MG63 (cell line): ENCODE measurements at regions not wholly inside any gene's neighbourhood (a gene's known extent, or its start where the extent isn't known, plus 50 kb on each side); places are given as distances from the start of the nearest gene placed in this dataset.
"Not testable (repeated sequence)": the region's sequence is repeated elsewhere in the genome, so short reads cannot be mapped to it uniquely, and the experiment has no call there.

Experiments
- DNase-seq: peaks from one replicate; pipeline ENCODE4 v3.0.0-alpha.2; 2020
- H3K27me3 ChIP-seq: fragments of 250-450 bp; sonication (Bioruptor Pico); 2 replicates; pipeline ENCODE4 v1.5.1; 2020; ENCODE audit warnings: mild to moderate bottlenecking, moderate library complexity
- H3K36me3 ChIP-seq: fragments of 250-450 bp; sonication (Bioruptor Pico); 2 replicates; pipeline ENCODE4 v1.5.1; 2020; ENCODE audit warnings: mild to moderate bottlenecking, moderate library complexity
- H3K4me3 ChIP-seq: fragments of 250-450 bp; sonication (Bioruptor Pico); 2 replicates; pipeline ENCODE4 v1.5.1; 2020; ENCODE audit warnings: mild to moderate bottlenecking, moderate library complexity
- H3K9me3 ChIP-seq: fragments of 250-450 bp; sonication (Bioruptor Pico); 2 replicates; pipeline ENCODE4 v1.5.1; 2020; ENCODE audit warnings: mild to moderate bottlenecking, moderate library complexity

DNA sequence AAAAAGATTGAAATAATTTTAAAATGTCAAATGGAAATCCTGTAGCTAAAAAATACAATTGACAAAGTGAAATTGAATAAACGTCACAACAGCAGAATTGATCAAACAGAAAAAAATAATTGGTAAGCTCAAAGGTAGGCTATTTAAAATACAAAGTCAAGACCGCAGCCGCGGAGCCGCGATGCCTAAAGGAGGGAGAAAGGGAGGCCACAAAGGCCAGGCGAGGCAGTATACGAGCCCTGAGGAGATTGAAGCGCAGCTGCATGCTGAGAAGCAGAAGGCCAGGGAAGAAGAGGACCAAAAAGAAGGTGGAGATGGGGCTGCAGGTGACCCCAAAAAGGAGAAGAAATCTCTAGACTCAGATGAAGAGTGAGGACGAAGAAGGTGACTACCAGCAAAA is 1068.5 kb upstream of the COX7C start:
- no peaks in the 10 kb centered on the region for H3K36me3 ChIP-seq
- H3K27me3 ChIP-seq, result no peaks in the 10 kb centered on the region
- no peak overlapping the region for H3K4me3 ChIP-seq
- DNase-seq, result no peak
- no peaks in the 10 kb centered on the region for H3K9me3 ChIP-seq

DNA sequence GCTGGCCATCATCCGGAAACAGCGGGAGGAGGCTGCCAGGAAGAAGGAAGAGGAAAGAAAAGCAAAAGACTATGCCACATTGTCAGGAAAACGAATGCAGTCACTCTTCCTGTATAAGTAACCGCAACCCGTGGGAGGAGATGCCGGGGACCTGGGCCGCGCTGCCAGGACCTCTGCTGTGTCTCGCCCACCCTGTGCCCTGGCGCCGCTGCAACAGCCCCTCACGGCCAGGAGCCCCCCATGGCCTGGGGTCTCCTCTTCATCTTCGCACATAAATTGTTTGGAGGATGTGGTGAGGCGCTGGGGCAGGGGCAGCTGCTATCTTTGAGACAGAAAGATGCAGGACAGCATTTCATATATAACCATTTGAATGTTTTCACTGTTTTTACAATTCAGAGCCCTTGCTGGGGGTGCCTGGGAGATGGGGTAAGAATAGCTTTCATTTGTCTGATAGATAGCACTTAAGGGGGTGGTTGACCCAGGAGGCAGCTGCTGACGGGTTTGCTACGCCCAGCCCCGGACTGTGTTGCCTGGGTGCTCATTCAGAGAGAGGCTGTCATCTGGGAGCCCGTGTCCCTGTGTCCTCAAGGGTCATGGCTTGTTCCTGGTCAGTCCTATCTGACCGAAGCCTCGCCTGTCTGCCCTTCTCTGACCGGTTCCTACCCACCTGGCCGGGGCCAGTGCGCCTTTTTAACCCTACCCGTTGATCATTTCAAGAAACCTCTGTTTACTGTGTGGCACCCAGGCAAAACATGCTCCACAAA is 1067.7 kb upstream of the COX7C start:
- H3K9me3 ChIP-seq, result no peaks in the 10 kb centered on the region
- H3K36me3 ChIP-seq, result no peaks in the 10 kb centered on the region
- no peak overlapping the region for H3K4me3 ChIP-seq
- no peaks in the 10 kb centered on the region for H3K27me3 ChIP-seq
- DNase-seq, result no peak

DNA sequence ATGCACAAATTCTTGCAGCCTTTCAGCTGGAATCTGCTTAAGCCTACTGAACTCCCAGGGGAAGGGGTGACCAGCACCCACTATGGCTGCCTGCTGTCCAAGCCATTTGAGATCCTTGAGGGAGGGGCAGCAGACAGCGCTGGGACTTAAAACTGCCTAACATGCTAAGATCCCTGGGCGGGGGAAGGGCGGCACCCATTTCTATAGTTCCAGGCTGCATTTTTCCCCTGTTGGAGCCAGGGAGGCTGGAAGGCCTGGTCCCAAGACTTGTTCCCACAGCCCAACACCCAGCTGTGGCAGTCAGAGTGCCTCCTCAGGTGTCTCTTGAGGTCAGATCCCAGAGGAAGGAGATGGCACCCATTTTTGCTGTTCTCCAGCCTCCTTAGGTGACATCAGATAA is 1061.3 kb upstream of the COX7C start:
- H3K4me3 ChIP-seq, result no peak overlapping the region
- H3K9me3 ChIP-seq, result no peaks in the 10 kb centered on the region
- no peak for DNase-seq
- H3K27me3 ChIP-seq, result no peaks in the 10 kb centered on the region
- H3K36me3 ChIP-seq, result no peaks in the 10 kb centered on the region

- H3K27me3 ChIP-seq, result no peaks in the 10 kb centered on the region
- H3K36me3 ChIP-seq, result no peaks in the 10 kb centered on the region
- H3K9me3 ChIP-seq, result no peaks in the 10 kb centered on the region
- DNase-seq, result no peak
- H3K4me3 ChIP-seq, result no peak overlapping the region
Measured at GRCh38 chr5:85576666-85577065, 1041.1 kb upstream of the COX7C start.

DNA sequence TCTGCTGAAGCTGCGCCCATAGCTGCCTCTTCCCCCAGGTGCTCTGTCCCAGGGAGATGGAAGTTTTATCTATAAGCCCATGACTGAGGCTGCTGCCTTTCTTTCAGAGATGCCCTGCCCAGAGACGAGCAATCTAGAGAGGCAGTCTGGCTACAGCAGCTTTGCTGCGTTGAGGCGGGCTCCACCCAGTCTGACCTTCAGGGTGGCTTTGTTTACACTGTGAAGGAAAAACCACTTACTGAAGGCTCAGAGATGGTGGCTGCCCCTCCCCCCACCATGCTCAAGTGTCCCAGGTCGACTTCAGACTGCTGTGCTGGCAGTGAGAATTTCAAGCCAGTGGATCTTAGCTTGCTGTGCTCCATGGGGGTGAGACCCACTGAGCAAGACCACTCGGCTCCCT is 1029.9 kb upstream of the COX7C start:
- DNase-seq, H3K27me3 ChIP-seq, H3K9me3 ChIP-seq, H3K36me3 ChIP-seq, H3K4me3 ChIP-seq: not testable (repeated sequence)

DNA sequence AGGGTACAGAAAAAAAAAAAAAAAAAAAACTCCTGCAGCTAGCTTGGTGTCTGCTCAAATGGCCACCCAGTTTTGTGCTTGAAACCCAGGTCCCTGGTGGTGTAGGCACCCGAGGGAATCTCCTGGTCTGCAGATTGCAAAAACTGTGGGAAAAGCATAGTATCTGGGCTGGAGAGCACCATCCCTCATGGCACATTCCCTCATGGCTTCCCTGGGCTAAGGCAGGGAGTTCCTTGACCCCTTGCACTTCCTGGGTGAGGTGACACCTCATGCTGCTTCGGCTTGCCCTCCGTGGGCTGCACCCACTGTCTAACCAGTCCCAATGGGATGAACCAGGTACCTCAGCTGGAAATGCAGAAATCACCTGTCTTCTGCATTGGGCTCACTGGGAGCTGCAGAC is 1029.5 kb upstream of the COX7C start:
- not testable (repeated sequence) for H3K9me3 ChIP-seq, H3K4me3 ChIP-seq, H3K27me3 ChIP-seq, H3K36me3 ChIP-seq, DNase-seq

GRCh38 chr5:85590764-85591163 is 1027.0 kb upstream of the COX7C start:
- H3K4me3 ChIP-seq, result no peak overlapping the region
- DNase-seq, result no peak
- no peaks in the 10 kb centered on the region for H3K9me3 ChIP-seq
- no peaks in the 10 kb centered on the region for H3K27me3 ChIP-seq
- no peaks in the 10 kb centered on the region for H3K36me3 ChIP-seq

- H3K4me3 ChIP-seq, result no peak overlapping the region
- no peaks in the 10 kb centered on the region for H3K36me3 ChIP-seq
- DNase-seq, result no peak
- no peaks in the 10 kb centered on the region for H3K27me3 ChIP-seq
- H3K9me3 ChIP-seq, result no peaks in the 10 kb centered on the region
Measured at GRCh38 chr5:85591311-85591710, 1026.4 kb upstream of the COX7C start.

DNA sequence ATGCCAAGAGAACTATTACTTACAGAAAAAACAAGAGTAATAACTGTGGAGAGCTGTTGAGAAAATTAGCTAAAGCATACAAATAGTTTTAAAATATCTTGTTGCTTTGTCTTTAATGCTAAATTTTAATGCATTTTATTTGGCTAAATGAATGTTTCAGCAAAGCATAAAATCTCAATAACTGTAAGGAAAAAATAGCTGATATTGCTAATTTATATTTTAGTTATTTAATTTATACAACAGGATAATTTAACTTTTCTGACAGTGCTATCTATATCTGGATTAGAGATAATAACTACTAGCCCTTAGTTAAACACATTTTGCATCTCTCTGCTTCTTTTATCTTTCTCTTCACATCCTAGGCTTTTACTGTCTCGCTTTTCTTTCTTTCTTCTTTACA is 1014.9 kb upstream of the COX7C start:
- Histone ChIP-seq H3K9me3 (no peaks in the 10 kb centered on the region), H3K36me3 (no peaks in the 10 kb centered on the region), H3K27me3 (no peaks in the 10 kb centered on the region), H3K4me3 (no peak overlapping the region)
- DNase-seq, result no peak

GRCh38 chr5:85604378-85604777 is 1013.4 kb upstream of the COX7C start:
- Histone ChIP-seq H3K36me3 (no peaks in the 10 kb centered on the region), H3K9me3 (no peaks in the 10 kb centered on the region), H3K4me3 (no peak overlapping the region), H3K27me3 (no peaks in the 10 kb centered on the region)
- DNase-seq, result no peak

DNA sequence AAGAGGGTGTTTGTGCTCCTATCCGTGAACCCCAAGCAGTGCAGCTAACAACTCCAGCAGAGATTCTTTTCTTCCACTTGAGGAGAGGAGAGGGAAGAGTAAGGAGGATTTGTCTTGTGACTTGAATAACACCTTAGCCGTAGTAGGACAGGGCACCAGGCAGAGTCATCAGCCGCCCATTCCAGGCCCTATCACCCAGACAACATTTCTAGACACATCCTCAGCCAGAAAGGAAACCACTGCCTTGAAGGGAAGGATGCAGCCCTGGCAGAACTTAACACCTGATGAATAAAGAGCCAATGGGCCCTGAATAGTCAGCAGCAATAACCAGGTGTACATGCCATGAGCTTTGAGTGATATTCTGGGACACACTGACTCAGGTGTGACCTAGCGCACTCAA is 1013.0 kb upstream of the COX7C start:
- Histone ChIP-seq H3K36me3 (no peaks in the 10 kb centered on the region), H3K9me3 (no peaks in the 10 kb centered on the region), H3K4me3 (no peak overlapping the region), H3K27me3 (no peaks in the 10 kb centered on the region)
- no peak for DNase-seq

DNA sequence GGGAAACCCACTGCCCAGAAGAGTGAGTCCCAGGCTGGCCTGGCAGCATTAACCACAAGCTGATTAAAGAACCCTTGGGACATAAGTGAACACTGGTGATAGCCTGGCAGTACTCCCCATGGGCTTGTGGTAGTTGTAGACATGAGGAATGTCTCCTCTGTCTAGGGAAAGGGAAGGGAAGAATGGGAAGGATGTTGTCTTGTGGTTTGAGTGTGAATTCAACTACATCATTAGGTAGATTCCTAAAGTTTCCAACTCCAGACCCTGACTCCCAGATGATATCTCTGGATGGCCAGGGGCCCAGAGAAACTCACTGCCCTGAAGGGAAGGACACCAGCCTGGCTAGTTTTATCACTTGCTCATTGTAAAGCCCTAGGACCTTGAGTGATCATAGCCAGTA is 1012.4 kb upstream of the COX7C start:
- no peak overlapping the region for H3K4me3 ChIP-seq
- H3K36me3 ChIP-seq, result no peaks in the 10 kb centered on the region
- no peaks in the 10 kb centered on the region for H3K27me3 ChIP-seq
- no peaks in the 10 kb centered on the region for H3K9me3 ChIP-seq
- no peak for DNase-seq

DNA sequence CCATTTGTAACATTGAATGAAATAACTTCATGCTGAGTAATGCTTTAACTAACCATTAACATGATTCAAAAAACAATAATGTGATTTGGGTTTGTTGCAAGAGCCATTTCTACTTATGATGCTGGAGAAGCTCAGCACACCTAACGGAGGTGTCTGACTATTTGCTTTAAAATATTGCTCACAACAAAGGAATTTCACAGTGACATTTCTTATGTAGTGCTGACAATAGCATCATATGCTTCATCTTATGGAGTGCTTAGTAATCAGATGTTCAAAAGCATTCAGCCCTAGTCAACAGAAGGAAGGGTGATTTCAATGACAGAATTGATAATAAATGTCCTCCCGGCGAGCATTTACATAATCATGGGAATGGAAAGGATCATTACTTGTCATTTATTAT is 1003.3 kb upstream of the COX7C start:
- Histone ChIP-seq H3K9me3 (no peaks in the 10 kb centered on the region), H3K4me3 (no peak overlapping the region), H3K27me3 (no peaks in the 10 kb centered on the region), H3K36me3 (no peaks in the 10 kb centered on the region)
- DNase-seq, result no peak

DNA sequence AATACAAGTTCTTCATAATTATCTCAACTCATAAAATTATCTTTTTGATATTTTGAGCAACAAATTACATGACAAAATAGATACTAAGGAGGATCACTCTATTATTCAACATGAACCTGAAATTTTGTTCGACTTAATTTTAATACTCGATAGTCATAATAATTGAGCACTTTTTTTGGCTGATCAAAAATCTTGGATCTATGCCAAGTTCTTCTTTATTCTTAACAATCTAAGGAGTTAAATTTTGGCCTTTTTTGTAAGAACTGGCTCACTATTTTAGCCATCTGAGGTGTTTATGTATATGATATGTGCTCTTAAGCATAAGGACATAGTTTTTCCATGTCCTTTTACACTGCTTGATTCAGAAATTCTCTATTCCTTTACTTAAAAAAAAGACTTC is 996.1 kb upstream of the COX7C start:
- DNase-seq, result no peak
- H3K4me3 ChIP-seq, result no peak overlapping the region
- no peaks in the 10 kb centered on the region for H3K27me3 ChIP-seq
- no peaks in the 10 kb centered on the region for H3K36me3 ChIP-seq
- no peaks in the 10 kb centered on the region for H3K9me3 ChIP-seq

DNA sequence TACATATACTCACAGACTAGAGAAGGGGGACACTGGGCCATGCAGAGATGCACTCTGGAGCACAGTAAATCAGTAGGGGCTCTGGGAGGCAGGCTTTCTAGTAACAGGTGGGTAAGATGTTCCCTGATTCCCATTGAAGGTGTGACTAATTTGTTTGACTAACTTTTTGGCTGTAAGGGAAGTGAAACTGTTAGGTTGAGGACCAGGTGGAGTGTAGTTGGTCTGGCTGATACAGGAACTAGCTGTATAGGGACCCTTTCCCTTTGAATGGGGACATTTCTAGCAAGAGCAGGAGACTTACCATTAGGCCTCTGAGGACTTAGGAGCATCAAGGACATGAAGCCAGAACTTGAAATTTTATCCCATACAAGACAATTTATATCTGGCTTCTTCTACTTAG is 989.6 kb upstream of the COX7C start:
- H3K4me3 ChIP-seq, result no peak overlapping the region
- no peaks in the 10 kb centered on the region for H3K9me3 ChIP-seq
- no peak for DNase-seq
- H3K36me3 ChIP-seq, result no peaks in the 10 kb centered on the region
- H3K27me3 ChIP-seq, result no peaks in the 10 kb centered on the region

GRCh38 chr5:85638495-85639125 is 979.1 kb upstream of the COX7C start:
- not testable (repeated sequence) for H3K4me3 ChIP-seq, H3K9me3 ChIP-seq, DNase-seq, H3K36me3 ChIP-seq, H3K27me3 ChIP-seq

GRCh38 chr5:85646036-85646435 is 971.7 kb upstream of the COX7C start:
- H3K9me3 ChIP-seq, result no peaks in the 10 kb centered on the region
- no peak for DNase-seq

GRCh38 chr5:85646641-85647040 is 971.1 kb upstream of the COX7C start:
- no peaks in the 10 kb centered on the region for H3K27me3 ChIP-seq
- H3K36me3 ChIP-seq, result no peaks in the 10 kb centered on the region
- DNase-seq, result no peak
- H3K4me3 ChIP-seq, result no peak overlapping the region
- no peaks in the 10 kb centered on the region for H3K9me3 ChIP-seq

More at GRCh38 chr5:85646036-85646435, 971.7 kb upstream of the COX7C start:
- H3K4me3 ChIP-seq, result no peak overlapping the region
- no peaks in the 10 kb centered on the region for H3K27me3 ChIP-seq
- no peaks in the 10 kb centered on the region for H3K36me3 ChIP-seq
